ENCODE measurements at regions not wholly inside any gene's neighbourhood (a gene's known extent, or its start where the extent isn't known, plus 50 kb on each side); places are given as distances from the start of the nearest gene placed in this dataset.
A peak's percentile ranks its signal among the peaks of the same experiment; 100 is the strongest.

DNA sequence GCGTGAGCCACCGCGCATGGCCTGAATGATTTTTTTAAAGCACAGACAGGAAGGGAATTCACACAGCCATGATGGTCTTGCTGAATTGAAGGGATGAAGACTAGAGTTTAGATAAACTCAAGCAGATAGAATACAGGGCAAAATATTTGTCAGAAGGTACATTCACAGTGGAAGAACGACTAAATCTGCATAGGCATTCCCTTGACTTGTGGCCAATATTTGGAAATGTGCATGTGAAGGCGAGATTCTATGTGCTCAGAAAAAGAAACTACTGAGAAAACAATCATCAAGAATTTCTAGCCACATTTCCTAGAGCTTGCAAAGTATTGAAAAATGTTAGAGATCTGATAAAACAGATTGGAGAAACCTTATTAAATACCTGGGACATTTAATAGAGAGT, 1166.2 kb downstream of the DNAJB9 start:
- DNase-seq (ENCODE audit: low read depth, low spot score), result no peak

DNA sequence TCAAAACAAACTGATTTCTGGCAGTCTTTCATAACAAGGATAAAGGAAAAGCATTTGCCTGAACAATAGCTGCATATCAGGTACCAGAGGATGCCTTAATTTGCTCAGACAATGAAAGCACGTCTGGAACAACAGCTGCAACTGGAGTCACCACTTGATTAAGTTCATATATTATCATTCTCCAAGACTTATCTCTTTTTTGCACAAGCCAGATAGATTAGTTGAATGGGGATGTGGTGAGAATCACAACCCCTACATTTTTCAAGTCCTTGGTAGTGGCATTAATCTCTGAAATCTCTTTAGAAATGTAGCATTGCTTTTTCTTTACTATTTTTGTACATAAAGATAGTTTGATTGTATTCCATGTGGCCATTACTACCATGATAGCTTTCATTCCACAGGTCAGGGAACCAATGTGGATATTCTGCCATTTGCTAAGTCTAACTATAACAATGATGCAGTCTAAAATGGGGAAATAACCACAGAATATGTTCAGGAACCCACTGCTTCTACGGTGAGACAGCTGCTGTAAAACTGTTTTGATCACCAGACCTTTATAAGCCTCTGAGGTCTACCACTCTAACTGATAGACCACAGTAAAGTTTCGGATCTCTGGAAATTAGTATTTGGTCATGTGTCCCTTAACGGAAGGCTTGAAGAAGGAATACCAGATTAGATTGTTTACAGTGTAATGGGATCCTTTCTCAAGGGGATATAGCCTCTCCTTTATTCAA, 1176.2 kb downstream of the DNAJB9 start:
- DNase-seq (ENCODE audit: low read depth, low spot score), result no peak

DNA sequence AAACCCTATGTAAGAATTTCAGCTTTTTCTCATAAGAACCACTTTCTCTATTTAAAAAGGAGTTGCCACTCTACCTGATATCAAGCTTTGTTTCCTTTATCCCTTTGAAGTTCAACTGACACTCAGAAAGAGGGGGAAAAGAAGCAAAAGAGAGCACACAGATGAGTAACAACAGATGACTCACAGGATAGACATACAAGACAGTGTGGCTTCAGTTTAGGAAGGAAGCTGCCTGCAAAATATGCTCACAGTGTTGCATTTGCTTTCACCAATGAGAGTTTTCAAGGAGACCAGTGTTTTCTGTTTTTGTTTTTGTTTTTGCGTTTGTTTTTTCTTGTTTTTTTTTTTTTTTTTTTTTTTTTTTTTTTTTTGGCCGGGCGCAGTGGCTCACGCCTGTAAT, 1181.6 kb downstream of the DNAJB9 start:
- DNase-seq (ENCODE audit: low read depth, low spot score), result no peak

GRCh38 chr7:109752068-109752467, 1182.4 kb downstream of the DNAJB9 start:
- DNase-seq (ENCODE audit: low read depth, low spot score), result no peak

GRCh38 chr7:109757713-109758112, 1188.0 kb downstream of the DNAJB9 start:
- DNase-seq (ENCODE audit: low read depth, low spot score), result no peak

- peak; percentile 18 for DNase-seq (ENCODE audit: low read depth, low spot score)
Observed at GRCh38 chr7:109763611-109764010, 1193.9 kb downstream of the DNAJB9 start.

GRCh38 chr7:109772161-109772560, 1202.5 kb downstream of the DNAJB9 start:
- DNase-seq (ENCODE audit: low read depth, low spot score), result no peak

DNA sequence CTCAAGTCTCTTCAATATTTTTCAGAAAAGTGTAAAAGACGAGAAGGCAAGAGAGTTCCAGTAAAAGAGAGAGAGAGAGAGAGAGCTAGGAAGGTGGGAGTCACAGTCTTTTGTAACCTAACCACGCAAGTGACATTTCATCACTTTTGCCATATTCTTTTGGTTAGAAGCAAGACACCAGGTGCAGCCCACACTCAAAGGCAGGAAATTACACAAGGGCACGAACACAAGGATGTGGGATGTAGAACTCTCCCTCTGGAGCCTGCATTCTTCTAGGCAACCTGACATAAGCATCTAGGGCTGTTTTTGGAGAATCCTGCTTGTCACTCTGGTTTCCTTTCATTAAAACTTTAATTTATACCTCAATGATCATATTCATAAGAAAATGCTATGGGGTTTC, 1213.1 kb downstream of the DNAJB9 start:
- no peak for DNase-seq (ENCODE audit: low read depth, low spot score)

DNA sequence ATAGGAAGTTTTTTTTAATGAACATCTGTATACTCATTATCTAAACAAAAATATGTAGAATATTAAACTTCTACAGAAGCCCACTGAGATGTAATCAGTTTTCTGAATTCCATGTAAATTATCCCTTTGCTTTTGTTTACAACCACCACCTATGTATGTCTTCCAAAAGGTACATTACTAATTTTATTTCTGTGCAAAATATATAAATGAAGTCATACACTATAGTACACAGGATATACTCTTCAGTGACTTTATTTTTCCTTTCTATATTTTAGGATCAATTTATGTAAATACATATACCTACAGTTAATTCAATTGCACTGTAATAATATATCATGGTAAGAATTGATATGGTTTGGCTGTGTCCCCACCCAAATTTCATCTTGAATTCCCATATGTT, 1236.9 kb downstream of the DNAJB9 start:
- no peak for DNase-seq (ENCODE audit: low read depth, low spot score)

DNA sequence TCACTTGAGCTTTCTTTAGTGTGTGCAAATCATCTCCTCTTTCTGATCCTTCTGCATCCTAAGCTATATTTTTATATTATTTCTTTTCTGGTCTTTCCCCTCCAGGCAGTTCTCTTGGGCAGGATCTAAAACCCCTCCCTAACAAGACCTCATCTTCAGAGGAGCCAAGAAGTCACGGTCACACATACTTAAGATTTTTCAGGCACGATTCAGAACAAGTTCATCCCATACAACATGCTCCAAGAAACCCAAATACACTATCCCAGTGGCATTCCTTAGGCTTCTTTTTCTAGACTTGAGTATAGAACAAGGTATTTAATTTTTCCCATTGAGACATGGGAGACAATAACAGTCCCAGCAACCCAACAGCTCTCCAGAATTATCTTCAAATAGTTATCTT, 1251.5 kb downstream of the DNAJB9 start:
- no peak for DNase-seq (ENCODE audit: low read depth, low spot score)

GRCh38 chr7:109834851-109835250, 1256.1 kb upstream of the LRRN3 start:
- no peak for DNase-seq (ENCODE audit: low read depth, low spot score)

DNA sequence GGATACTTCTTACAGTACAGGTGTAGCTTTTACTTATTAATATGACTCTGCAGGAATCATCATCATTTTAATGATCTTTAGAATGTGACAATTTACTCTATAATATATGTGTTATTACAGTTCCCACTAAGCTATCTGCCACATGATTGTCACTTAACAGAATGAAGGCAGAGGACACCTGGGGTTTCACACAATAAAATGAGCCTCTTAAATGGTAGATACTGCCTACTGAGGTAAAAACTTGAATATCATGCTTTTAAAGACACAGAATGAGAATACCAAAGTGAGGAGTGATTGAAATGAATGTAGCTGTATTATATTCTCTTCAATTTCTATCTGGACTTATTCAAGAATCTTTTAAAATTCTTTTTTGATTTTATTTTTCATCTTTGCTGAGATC, 1255.3 kb upstream of the LRRN3 start:
- DNase-seq (ENCODE audit: low read depth, low spot score), result no peak

- DNase-seq (ENCODE audit: low read depth, low spot score), result no peak
Observed at GRCh38 chr7:109836016-109836415, 1254.9 kb upstream of the LRRN3 start.

DNA sequence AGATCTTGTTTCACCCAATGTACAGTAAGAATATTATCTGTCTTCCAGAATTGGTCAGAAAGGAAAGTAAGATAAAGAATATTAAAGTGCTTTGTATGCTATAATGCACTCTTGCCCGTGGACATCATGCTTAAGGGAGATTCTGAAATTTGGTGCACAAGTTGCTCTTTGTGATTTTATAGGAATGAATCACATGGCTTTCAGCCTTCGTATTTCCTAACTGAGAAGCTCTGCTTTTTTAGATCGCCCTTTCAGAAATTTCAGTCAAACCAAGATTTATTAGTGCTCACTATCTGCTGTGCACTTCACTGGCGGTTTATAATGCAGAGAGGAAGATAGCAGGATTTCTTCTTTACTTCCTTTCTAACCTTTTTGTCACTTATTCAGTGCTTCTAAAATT, 1248.5 kb upstream of the LRRN3 start:
- DNase-seq (ENCODE audit: low read depth, low spot score), result no peak

- no peak for DNase-seq (ENCODE audit: low read depth, low spot score)
Observed at GRCh38 chr7:109844362-109844761, 1246.6 kb upstream of the LRRN3 start.

DNA sequence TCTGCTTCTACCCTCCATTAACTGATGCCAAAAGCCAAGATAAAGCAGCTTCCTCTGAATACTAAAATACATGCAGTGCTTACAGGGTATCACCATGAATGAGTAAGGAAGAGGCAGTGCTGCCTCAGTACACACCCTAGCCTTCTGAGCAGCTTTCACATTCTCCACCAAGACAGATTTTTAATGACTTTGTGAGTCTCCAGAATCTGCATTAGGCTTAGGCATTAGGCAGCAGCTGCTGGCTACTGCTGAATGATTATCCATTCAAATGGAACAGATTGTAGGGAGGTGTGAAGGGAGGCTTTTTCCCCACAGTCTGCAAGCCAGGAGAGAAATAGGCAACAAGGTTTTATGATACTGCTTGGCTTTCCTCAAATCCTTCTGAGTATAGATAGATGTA, 1226.7 kb upstream of the LRRN3 start:
- no peak for DNase-seq (ENCODE audit: low read depth, low spot score)

DNA sequence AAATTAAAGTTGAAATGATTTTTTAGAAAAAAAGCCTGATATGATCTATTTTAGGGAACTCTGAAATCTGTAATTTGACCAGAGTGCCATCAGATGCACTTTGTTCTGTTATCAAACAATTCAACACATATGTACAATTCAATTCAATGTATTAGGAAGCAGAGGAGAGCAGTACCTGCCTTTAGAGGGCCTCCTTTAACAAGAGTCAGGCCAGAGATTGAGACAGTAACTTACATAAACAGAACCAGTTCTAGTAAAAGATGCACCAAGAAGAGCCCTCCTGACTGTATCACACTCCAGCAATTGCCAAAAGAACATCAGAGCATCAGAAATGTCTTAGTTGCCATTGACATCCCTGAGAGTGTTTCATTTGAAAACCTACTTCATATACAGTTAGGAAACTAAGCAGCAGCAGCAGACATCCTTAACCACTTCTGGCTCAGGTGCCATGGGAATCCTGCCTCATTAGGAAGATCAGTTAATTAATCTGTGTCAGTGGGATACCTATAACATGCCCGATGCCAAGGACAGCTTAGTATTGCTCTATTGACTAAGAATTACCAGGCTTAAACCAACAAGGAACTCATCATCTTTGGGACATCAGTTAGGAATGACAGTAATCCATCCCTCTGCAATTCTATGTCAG, 1222.6 kb upstream of the LRRN3 start:
- no peak for DNase-seq (ENCODE audit: low read depth, low spot score)

DNA sequence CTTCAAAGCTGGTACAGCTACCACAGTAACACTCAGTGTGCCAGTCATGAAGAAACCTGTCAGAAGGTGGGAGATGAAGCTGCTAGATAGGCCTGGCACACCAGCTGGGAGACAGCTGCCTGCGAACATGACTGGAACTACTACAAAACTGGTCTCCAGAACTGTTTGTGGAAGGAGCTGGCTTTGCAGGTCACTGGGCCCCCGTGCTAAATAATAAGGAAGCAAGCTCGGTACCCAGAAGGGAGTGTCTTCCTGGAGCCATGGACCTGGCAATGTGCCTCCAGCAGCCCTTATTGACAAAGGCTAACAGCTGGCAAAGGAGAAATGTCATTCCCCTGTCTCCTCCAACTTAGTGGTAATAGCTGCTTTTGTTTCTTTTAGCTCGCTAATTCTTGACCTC, 1217.6 kb upstream of the LRRN3 start:
- DNase-seq (ENCODE audit: low read depth, low spot score), result no peak

DNA sequence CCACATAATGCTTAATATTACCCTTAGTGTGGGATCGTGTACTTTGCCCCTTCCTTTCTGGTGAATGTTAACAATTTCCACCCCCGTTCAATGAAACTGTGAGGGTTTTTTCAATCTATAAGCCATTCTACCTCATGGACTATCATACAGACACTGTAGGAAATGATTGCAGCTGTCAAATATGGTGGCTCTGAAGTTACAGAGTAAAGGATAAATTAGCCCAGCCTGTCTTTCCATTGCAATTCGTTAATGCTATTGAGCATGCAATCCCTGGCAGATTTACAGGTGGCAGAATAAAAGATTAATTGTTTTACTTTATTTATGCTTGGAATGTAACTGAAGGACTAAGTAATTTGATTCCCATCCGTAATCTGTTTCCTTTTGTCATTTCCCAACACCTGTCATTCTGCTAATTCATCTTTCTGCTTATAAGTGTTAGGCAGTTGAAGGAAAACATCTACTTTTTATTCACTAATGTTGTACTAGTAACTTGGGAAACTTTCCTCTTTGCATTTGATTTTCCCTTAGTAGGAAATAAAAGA, 1211.6 kb upstream of the LRRN3 start:
- no peak for DNase-seq (ENCODE audit: low read depth, low spot score)

DNA sequence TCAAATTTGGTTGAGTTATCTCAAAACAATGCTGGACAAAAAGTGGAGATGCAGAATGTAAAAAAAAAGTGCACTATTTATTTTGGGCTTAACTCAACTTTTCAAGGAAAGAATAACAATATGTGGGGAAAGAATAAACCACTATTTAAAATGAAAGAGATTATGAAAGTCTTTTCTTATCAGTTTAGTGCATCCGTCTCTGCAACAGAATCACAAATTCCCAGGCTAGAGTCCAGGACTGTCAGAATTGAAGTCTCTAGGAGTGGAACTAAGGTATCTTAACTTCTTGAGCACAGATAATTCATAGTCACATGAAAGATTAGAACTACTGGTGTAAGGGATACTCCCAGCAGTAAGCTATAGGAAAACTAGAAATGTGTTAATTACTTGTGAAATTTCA, 1200.3 kb upstream of the LRRN3 start:
- no peak for DNase-seq (ENCODE audit: low read depth, low spot score)

- no peak for DNase-seq (ENCODE audit: low read depth, low spot score)
Observed at GRCh38 chr7:109893231-109893630, 1197.7 kb upstream of the LRRN3 start.

- no peak for DNase-seq (ENCODE audit: low read depth, low spot score)
Observed at GRCh38 chr7:109895536-109895935, 1195.4 kb upstream of the LRRN3 start.

DNA sequence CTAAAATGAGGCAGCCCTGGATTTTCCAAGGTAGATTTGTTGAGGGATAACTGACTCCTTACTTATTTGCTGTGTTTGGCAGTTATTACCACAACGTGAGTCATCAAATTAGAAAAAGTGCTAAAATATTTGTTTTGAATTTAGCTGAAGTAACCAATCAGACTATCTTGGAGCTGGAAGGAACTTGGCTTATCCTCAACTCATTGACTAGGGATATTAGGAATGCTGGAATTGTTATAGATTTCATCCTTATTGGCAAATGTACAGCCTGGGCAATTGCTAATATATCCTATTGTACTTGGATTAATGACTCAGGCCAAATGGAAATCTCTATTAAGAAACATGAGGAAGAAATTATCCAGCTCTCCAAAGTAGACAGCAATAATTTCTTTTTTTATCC, 1189.0 kb upstream of the LRRN3 start:
- DNase-seq (ENCODE audit: low read depth, low spot score), result no peak

All from brain pericyte (primary cell).